Activated naive CD4-positive, alpha-beta T cell treated with anti-CD3 and anti-CD28 coated beads, Interleukin-2, amount 50 U/mL, for 24 hours (primary cell): ENCODE measurements at regions not wholly inside any gene's neighbourhood (a gene's known extent, or its start where the extent isn't known, plus 50 kb on each side); places are given as distances from the start of the nearest gene placed in this dataset.
A peak's percentile ranks its signal among the peaks of the same experiment; 100 is the strongest.

ENCODE experiments used
- H3K27ac Mint-ChIP-seq: one replicate; pipeline ENCODE4 v1.8.0; 2021; ENCODE audit warnings: mild to moderate bottlenecking, mixed read lengths
- H3K27me3 Mint-ChIP-seq: one replicate; pipeline ENCODE4 v1.8.0; 2021; ENCODE audit warnings: mixed read lengths
- H3K36me3 Mint-ChIP-seq: one replicate; pipeline ENCODE4 v1.8.0; 2021; ENCODE audit warnings: mixed read lengths
- H3K4me1 Mint-ChIP-seq: one replicate; pipeline ENCODE4 v1.8.0; 2021; ENCODE audit warnings: mixed read lengths
- H3K4me3 Mint-ChIP-seq: one replicate; pipeline ENCODE4 v1.8.0; 2021; ENCODE audit warnings: mild to moderate bottlenecking, mixed read lengths
- H3K9me3 Mint-ChIP-seq: one replicate; pipeline ENCODE4 v1.8.0; 2021; ENCODE audit warnings: mixed read lengths

DNA sequence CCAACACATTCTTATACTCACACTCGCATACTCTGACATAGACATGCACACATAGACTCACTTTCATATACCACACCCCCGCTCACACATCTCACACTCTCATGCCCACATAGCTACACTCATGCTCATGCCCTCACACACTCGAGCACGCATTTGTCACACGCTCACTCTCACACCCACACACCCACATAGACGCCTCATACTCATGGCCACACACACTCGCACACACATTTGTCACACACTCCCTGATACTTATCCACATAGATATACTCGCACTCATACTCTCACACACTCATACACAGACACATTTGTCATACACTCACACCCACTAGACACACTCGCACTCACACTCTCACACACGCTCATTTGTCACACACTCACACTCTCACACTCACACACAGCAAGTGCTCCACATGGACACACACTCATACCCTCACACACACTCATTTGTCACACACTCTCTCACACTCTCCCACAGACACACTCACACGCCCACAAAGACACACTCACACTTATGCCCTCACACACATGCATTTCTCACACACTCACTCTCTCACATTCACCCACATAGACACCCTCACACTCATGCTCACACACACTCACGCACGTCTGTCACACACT, 50.9 kb downstream of the TNP1 start:
- Mint-ChIP-seq H3K9me3 (no peaks in the 10 kb centered on the region), H3K4me1 (no peaks in the 10 kb centered on the region), H3K27me3 (no peaks in the 10 kb centered on the region), H3K27ac (no peak overlapping the region), H3K4me3 (no peak overlapping the region), H3K36me3 (no peaks in the 10 kb centered on the region)

DNA sequence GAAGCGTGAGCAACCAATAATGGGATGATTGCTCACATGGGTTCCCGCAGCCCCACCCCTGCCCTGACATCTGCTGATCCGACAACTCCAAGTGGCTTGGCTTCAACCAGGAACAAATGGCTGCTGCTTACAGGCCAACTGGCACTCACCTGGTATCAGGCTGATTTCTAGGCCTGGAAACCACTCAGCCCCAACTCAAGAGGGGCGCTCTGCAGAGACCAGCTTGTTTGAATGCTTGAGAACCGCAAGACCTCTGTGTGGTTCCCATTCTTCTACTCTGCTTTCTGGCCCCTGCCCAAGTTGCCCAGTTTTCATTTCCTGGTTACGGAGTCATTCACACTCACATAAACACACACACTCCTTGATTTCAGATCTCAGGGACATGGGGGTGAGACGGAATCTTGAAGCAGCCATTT, 52.0 kb downstream of the TNP1 start:
- H3K9me3 Mint-ChIP-seq, result no peaks in the 10 kb centered on the region
- no peak overlapping the region for H3K27ac Mint-ChIP-seq
- no peaks in the 10 kb centered on the region for H3K4me1 Mint-ChIP-seq
- H3K27me3 Mint-ChIP-seq, result no peaks in the 10 kb centered on the region
- H3K36me3 Mint-ChIP-seq, result no peaks in the 10 kb centered on the region
- H3K4me3 Mint-ChIP-seq, result no peak overlapping the region

DNA sequence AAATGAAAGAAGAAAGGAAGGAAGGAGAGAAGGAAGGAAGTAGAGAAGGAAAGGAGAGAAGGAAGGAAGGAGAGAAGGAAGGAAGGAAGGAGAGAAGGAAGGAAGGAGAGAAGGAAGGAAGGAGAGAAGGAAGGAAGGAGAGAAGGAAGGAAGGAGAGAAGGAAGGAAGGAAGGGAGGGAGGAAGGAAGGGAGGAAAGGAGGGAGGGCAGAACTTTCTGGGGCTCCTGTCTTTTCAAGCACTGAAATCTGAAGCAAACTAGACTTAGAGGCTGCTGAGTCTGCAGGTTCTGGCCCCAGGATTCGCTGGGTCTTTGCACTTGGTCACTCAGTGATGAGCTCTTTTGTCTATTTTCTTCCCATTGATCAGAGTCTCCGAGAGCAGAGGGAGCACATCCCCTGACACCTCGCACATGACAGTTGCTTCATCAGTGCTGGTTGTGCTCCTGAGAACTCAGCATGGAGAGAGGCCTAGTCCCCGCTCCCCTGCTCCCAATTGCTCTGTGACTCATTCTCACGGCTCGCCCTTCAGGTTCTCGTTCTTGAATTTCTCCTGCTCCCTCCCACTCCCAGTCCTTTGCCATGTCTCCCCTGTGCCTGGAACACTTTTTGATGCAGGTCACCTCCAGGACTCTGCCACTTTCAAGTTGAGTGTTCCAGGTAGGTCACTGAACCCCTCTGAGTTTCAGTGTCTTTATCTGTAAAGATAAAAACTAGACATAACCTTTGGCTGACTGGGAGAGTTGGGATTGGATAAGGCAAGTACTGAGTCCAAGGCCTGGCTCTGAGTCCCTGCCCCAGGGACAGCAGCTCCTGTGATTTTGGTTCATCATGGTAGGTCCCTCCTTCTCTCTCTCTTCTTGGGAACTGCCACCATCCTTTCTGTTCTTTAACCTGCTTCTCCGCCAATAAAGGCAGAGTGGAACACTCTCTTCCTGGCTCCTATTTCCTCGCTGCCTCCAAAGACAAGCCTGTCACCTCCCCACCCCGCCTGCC, 55.2 kb downstream of the TNP1 start:
- Mint-ChIP-seq H3K27me3 (no peaks in the 10 kb centered on the region), H3K27ac (no peak overlapping the region), H3K9me3 (no peaks in the 10 kb centered on the region), H3K4me1 (no peaks in the 10 kb centered on the region), H3K36me3 (no peaks in the 10 kb centered on the region), H3K4me3 (no peak overlapping the region)

DNA sequence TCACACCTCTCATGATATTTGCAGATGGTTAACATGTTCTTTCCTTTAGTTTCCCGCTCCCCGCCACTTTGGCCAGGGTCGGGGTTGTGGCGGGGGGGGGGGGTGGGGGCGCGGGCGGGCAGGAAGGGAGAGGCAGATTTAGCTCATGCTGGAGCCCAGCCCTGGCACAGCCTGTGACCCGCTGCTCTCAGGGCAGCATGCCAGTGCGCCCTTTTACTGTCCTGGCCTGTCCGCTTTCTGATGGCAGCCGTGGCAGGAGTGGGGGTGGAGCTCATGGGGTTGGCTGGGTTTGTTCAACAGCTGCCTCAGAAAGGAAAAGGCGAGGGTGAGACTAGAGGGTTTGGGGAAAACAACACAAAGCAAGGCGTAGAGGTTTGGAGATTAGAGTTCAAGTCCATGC, 56.1 kb downstream of the TNP1 start:
- H3K9me3 Mint-ChIP-seq, result no peaks in the 10 kb centered on the region
- H3K4me1 Mint-ChIP-seq, result no peaks in the 10 kb centered on the region
- H3K4me3 Mint-ChIP-seq, result no peak overlapping the region
- no peaks in the 10 kb centered on the region for H3K36me3 Mint-ChIP-seq
- no peak overlapping the region for H3K27ac Mint-ChIP-seq
- H3K27me3 Mint-ChIP-seq, result no peaks in the 10 kb centered on the region

DNA sequence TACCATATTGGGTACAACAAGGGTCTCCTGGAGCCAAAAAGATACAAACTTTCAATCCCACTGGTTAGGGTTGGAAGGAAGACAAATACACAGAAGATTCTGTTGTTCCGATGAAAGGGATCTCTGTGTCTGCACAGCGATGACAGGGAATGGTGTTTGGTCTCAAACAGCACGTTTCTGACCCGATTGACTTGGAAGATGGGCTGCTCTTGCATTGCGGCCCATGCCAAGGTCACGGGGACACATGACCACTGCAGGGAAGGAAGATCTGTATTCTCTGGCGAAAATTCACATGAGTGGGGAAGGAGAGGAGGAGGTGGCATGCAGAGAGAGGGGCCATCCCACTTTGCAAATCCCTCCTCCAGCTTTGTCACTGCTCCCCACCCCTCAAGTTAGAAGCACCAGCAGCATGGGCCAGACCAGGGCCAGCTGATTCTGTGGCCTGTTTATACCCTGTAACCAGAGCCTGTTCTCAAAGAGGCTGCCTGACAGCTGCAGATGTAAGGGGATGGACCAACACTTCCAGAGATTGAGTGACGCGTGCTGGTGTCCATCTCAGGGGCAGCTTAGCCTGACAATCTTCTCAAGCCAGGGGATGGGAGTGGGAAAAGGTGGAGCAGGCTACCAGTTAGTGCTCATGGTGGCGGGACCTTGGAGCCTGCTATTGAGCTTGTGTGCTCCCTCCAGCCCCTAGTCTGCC, 57.2 kb downstream of the TNP1 start:
- no peak overlapping the region for H3K27ac Mint-ChIP-seq
- no peak overlapping the region for H3K4me3 Mint-ChIP-seq
- H3K27me3 Mint-ChIP-seq, result no peaks in the 10 kb centered on the region
- H3K9me3 Mint-ChIP-seq, result no peaks in the 10 kb centered on the region
- no peaks in the 10 kb centered on the region for H3K4me1 Mint-ChIP-seq
- no peaks in the 10 kb centered on the region for H3K36me3 Mint-ChIP-seq

DNA sequence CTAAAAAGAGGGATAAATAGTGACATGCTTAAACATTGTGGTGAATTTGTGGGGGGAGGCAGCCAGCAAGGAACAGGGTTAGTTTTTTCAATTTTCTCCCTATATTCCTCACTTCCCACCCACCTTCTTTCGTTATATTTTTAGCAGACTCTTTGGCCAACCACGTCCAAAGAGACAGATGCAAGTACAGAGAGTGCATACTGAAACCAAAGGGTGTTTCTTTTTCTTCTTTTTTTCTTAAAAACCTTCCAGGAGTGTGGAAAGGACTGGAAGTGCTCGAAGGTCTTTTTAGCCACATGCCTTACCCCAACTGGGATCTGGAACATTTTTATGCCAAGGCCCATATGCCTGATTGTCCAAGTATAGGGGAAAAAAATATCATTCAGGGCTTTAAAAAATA, 59.0 kb downstream of the TNP1 start:
- Mint-ChIP-seq H3K27me3 (no peaks in the 10 kb centered on the region), H3K36me3 (no peaks in the 10 kb centered on the region), H3K27ac (no peak overlapping the region)

DNA sequence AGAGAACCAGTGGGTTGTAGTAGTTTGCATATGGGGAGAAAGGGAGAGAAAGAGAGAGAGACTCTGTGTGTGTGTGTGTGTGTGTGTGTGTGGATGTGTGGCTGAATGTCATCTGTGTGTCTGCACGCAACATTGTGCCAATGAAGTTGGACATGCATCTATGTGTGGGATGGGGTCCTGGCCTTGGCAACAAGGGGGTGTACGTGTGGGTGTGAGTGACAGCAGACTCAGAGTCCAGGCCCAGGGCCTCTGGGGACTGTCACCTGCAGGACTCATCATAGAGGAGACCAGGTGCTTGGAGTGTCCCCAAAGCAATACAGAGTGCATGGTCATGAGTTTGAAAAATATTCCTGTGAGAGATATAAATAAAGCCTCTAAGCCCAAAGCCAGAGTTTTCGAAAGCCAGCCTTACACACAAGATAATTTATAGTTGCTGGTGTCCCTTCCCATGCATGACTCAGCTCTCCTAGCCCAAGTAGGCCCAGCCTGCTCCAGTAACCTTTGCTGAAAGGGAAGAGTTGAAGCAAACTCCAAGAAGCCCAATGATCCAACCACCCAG, 59.9 kb downstream of the TNP1 start:
- peak overlapping the region; percentile 21 for H3K27ac Mint-ChIP-seq
- H3K4me3 Mint-ChIP-seq, result no peak overlapping the region
- H3K4me1 Mint-ChIP-seq, result no peaks in the 10 kb centered on the region
- H3K9me3 Mint-ChIP-seq, result no peaks in the 10 kb centered on the region
- H3K36me3 Mint-ChIP-seq, result no peaks in the 10 kb centered on the region
- no peaks in the 10 kb centered on the region for H3K27me3 Mint-ChIP-seq

More for the DNA sequence above, 59.0 kb downstream of the TNP1 start:
- Mint-ChIP-seq H3K4me1 (no peaks in the 10 kb centered on the region), H3K4me3 (no peak overlapping the region), H3K9me3 (no peaks in the 10 kb centered on the region)

DNA sequence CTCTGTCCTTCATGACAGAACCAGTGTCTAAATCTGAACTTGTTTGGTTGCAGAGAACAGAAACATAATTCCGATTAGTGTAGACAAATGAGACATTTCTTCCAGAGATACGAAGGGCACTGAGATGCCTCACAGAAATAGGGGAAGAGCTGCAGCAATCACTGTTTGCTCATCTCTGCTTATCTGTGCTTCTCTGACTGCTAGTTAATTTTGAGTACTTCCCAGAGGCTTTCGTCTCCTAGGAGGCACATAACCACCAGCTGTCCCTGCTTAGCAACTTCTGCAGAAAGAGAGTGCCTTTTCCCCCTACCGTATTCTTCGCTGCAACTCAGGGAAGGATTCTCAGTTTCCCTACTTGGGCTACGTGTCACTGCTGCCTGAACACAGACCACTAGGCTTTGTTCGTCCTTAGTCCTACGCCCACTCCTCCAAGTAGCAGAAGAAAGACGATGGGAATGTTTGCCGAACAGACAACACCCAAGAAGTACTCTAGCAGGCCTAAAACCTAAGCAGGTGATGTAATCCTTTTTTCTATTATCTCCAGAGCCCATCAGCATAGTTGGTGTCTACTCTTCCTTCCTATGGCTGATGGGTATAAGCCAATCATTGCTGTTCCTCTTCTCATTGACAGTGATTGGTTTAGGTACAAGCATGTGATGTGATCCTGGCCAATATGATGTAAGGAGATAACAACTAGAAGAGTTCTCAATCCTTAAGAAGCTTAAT, 63.6 kb downstream of the TNP1 start:
- Mint-ChIP-seq H3K9me3 (no peaks in the 10 kb centered on the region), H3K27ac (no peak overlapping the region), H3K4me3 (no peak overlapping the region), H3K36me3 (no peaks in the 10 kb centered on the region), H3K4me1 (no peaks in the 10 kb centered on the region), H3K27me3 (no peaks in the 10 kb centered on the region)

DNA sequence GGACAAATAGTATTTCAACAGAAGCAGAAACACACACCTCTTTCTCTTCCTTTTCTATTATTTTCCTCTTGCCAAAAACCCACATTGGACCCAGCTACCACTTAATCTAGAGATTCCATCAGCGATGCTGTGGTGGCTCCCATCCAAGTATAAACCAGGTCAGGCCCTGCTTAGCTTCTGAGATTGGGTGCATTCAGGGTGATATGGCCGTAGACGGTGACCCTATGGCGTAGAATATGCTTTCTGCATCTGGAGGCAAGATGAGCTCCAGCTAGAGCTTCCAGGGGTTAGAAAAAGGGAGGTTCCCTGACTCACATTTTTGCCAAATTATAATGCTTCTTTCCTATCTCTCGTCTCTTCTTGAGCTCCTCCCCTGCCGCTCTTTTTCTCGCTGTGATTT, 66.5 kb downstream of the TNP1 start:
- H3K36me3 Mint-ChIP-seq, result no peaks in the 10 kb centered on the region
- no peak overlapping the region for H3K27ac Mint-ChIP-seq
- H3K9me3 Mint-ChIP-seq, result no peaks in the 10 kb centered on the region
- no peaks in the 10 kb centered on the region for H3K4me1 Mint-ChIP-seq
- H3K4me3 Mint-ChIP-seq, result no peak overlapping the region
- no peaks in the 10 kb centered on the region for H3K27me3 Mint-ChIP-seq

DNA sequence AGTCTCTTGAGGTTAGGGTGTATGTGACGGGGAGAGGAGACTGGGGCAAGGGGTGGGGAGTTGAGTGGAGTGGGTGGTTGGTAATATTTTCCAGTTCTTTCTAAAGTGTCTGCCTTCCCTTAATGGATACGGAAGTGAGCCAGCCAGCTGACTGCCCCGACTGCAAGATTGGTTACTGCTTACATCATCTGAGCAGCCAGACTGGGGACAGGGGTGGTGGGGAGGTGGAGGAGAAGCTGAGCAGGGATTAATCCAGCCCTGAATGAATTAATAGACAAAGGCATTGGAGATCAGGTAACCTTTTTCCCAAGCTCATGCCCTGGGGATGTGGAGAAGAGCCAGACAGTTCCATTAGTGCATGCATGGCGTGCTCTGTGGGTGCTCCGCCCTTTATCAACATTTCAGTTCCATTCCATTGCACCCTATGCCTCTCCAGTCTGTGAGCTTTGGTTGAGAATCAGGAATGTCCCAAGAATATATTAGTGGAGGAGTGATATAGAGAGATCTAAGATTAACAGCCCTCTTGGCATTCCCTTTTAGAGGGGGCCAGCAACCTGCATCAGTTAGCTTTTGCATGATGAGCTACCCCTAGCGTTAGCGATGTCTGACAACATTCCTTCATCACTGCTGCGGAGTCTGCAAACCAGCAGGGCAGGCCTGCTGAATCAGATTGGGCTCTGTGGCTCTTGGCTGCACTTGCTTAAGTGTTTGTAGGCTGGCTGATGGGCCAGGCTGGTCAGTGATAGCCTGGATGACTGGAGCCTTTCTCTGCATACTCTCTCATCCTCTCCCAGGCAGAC, 67.4 kb downstream of the TNP1 start:
- Mint-ChIP-seq H3K4me3 (no peak overlapping the region), H3K27me3 (no peaks in the 10 kb centered on the region), H3K36me3 (no peaks in the 10 kb centered on the region), H3K9me3 (no peaks in the 10 kb centered on the region), H3K4me1 (no peaks in the 10 kb centered on the region), H3K27ac (no peak overlapping the region)

DNA sequence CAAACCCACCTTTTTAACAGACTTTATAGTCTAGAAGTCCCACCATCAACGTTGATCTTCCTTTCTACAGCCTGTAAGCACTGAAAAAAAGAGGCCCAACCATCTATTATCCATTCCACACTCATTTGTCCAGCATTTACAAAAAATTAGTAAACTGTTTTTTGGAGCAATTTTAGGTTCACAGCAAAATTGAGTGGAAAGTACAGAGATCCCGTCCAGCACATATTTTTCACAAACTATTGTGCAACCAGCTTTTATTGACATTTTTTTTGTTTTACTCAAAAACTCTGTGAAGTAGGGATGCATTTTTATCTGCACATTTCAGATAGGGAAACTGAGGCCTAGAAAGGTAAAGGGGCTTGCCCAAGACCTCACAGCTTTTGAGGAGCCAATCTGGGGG, 68.6 kb downstream of the TNP1 start:
- no peaks in the 10 kb centered on the region for H3K27me3 Mint-ChIP-seq
- no peaks in the 10 kb centered on the region for H3K36me3 Mint-ChIP-seq
- no peaks in the 10 kb centered on the region for H3K4me1 Mint-ChIP-seq
- H3K27ac Mint-ChIP-seq, result no peak overlapping the region
- no peak overlapping the region for H3K4me3 Mint-ChIP-seq
- H3K9me3 Mint-ChIP-seq, result no peaks in the 10 kb centered on the region

DNA sequence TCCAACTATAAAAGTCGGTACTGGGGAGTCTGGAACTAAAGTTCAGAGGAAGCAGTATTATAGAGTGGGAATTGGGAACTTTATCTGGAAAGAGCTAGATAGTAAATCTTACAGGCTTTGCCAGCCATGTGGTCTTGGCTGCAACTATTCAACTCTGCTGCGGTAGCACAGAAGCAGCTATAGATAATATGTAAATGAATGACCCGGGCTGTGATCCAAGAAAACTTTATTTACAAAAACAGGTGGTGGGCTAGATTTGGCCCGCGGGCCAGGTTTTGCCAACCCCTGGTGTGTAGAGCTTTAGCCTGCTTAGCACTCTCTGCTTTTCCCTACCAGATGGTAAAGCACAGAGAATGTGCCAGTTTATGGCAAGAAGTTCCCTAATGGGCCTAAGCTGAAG, 70.8 kb downstream of the TNP1 start:
- H3K4me1 Mint-ChIP-seq, result no peaks in the 10 kb centered on the region
- no peaks in the 10 kb centered on the region for H3K27me3 Mint-ChIP-seq
- H3K4me3 Mint-ChIP-seq, result no peak overlapping the region
- H3K36me3 Mint-ChIP-seq, result no peaks in the 10 kb centered on the region
- H3K27ac Mint-ChIP-seq, result no peak overlapping the region
- no peaks in the 10 kb centered on the region for H3K9me3 Mint-ChIP-seq

DNA sequence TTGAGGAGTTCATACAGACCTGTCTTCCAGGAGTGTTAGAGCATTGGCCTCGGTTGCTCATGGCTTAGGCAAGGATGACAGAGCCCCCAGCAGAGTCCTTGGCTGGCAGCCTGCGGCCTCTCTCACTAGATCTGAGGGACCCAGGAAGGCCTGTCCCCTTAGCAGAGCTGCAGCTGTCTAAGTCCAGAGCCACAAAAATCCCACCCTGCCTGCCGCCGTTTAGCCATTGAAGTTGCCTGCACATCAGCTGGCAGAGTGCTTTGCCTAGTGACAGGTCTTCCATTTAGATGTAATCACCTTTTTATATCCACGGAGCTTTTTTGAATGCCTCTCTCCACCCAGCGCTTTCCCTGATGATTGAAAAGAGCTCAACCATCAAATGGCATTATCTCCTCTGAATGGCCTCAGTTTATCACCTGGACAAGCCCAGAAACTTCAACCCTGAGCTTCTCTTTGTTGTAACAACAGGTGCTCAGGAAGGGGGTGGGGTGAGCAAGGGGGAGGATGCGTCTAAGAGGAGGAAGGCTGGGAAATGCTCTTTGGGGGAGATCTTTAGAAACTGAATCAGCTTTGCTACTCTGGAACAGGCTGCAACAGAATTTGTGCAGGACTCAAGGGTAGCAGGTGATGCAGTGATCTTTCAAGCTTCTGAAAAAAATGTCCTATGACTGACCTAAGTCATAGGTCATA, 71.9 kb downstream of the TNP1 start:
- no peak overlapping the region for H3K4me3 Mint-ChIP-seq
- H3K36me3 Mint-ChIP-seq, result no peaks in the 10 kb centered on the region
- peak overlapping the region; percentile 27 for H3K27ac Mint-ChIP-seq
- H3K27me3 Mint-ChIP-seq, result no peaks in the 10 kb centered on the region
- no peaks in the 10 kb centered on the region for H3K4me1 Mint-ChIP-seq
- no peaks in the 10 kb centered on the region for H3K9me3 Mint-ChIP-seq

DNA sequence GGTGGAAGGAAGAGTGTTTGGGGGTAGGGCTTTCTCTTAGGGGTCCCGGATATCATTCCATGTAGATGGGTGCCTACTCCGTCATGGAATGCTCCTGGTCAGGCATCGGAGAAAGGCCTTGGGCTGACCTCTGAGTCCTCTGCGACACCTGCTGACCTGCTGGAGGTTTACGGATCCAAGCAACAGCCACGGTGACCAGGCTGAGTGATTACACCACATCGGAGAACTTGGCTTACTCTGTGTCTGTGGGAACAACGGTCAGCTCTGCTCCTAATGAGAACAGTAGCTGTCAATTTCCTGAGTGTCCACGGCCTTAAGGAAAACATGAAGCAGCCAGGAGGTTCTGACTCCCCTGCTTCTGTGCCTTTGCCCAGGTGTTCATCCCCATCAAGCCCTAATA, 73.2 kb downstream of the TNP1 start:
- Mint-ChIP-seq H3K9me3 (no peaks in the 10 kb centered on the region), H3K27me3 (no peaks in the 10 kb centered on the region), H3K27ac (no peak overlapping the region), H3K4me1 (no peaks in the 10 kb centered on the region), H3K36me3 (no peaks in the 10 kb centered on the region), H3K4me3 (no peak overlapping the region)
